ENCODE measurements at regions not wholly inside any gene's neighbourhood (a gene's known extent, or its start where the extent isn't known, plus 50 kb on each side); places are given as distances from the start of the nearest gene placed in this dataset.

DNA sequence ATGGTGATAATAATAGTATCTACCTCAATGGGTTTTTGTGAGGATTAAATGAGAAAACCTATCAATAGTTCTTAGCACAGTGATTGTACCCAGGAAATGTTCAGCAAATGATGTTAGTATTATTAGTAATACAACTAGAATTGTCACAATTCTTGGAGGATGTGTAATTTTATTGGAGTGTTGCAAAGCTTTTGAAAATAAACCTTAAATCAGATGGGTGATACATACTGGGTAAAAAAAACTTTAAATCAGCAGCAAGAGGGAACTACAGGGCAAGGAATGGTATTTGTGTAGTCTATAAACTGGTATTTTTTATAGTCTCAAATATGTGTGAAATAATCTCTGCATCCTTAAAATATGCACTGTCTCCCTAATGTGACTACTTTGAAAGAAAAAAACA is 371.6 kb downstream of the PIK3R1 start:
- no peak for DNase-seq (ENCODE audit: low read depth)

DNA sequence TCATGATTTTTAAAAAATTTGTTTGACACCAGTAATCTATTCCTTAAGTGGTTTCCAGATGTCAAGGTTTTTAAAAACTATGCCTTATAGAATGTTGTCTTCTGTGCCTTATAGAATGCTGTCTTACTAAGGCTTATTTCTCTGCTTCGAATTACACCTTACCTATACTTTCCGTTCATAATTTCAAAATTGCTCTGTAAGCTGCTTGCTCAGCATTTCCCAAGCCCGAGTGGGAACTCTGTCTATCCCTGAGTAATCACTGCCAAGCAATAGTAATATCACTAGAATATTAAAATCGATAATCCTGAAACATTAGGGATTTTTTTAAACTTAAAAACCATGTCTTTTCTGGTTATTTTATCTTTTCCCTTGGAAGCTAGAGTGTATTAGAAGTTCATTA is 376.3 kb downstream of the PIK3R1 start:
- DNase-seq (ENCODE audit: low read depth) = no peak

DNA sequence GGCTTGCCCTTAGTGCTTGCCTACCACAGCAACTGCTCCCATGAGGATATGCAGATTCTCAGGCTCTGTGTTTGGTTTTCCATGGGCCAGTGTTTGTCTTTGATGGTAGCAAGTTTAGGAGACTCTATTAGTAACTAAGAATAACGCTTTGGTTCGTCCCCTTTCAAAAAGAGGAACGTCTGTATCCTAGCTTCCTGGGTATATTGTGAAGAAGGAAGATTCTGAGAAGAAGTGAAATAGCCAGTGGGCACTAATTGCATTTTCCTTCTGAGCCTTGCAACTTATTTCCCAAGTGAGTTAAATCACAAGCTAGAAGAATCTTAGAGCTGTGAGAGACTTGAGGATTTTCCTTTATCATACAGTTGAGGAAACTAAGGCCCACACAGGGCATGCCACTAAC is 376.8 kb downstream of the PIK3R1 start:
- no peak for DNase-seq (ENCODE audit: low read depth)

DNA sequence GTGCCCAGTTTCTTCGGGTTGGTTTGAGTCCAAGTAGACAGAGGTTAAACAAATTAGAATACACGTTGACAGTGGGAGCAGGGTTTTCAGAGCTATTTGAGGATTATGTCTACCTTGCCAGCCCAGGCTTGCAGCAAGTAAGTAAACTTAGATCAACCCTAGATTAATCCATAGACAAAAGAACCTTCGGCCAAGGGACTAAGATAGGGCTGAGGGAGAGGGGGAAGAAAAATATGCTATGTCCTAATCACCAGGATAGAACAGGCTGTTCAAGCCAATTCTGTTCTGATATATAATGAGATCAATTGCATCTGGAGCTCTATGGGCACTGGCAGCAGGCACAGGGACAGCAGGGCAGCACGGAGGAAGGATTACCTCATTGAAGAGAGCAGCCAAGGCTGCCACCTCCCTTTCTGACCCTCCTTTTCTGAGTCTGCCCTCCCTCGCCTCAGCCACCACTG is 377.7 kb downstream of the PIK3R1 start:
- no peak for DNase-seq (ENCODE audit: low read depth)

DNA sequence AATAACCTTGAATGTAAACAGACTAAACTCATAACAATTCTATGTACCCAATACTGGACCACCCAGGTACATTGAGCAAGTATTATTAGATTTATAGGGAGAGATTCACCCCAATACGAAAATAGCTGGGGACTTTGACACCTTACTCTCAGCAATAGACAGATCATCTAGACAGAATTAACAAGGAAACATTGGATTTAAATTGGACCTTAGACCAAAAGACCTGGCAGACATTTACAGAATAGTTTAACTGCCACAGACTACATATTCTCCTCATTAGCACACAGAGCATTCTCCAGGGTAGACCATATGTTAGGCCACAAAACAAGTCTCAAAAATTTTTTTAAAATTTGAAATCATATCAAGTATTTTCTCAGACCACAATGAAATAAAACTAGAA is 397.4 kb downstream of the PIK3R1 start:
- no peak for DNase-seq (ENCODE audit: low read depth)

DNA sequence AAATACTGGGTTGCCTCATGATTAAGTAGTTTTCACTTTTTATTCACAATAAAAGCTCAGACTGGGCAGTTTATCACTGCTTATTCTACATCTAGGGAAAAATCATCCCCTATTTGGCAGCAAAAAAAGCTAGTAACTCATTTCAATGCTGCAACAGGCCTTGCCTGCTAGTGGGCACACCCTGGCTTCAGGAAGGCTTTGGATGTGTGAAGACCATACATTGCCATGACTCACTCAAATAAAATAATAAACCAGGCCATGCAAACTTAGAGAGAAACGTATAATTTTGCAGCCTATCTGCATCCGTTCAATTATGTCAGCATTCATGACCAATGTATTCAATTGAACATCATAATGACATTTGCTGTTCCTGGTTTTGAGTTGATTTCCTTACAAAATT is 402.9 kb downstream of the PIK3R1 start:
- no peak for DNase-seq (ENCODE audit: low read depth)

DNA sequence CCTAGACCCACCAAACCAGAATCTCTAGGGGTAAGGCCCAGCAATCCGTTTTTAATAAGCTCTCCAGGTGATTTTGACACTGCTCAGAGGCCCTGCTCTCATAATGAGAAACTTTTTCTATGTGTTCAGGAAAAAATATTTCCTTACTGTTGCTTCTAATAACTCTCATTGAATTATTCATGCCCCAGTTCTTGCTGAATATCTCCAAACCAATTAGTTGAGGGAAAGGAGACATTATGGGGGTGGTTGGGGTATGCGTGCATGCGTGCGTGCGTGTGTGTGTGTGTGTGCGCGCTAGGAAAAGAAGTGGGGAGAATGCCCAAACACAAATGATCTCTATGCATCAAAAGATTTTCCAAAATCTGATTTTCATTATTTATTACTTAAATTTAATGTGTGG is 411.4 kb downstream of the PIK3R1 start:
- DNase-seq (ENCODE audit: low read depth) = no peak

DNA sequence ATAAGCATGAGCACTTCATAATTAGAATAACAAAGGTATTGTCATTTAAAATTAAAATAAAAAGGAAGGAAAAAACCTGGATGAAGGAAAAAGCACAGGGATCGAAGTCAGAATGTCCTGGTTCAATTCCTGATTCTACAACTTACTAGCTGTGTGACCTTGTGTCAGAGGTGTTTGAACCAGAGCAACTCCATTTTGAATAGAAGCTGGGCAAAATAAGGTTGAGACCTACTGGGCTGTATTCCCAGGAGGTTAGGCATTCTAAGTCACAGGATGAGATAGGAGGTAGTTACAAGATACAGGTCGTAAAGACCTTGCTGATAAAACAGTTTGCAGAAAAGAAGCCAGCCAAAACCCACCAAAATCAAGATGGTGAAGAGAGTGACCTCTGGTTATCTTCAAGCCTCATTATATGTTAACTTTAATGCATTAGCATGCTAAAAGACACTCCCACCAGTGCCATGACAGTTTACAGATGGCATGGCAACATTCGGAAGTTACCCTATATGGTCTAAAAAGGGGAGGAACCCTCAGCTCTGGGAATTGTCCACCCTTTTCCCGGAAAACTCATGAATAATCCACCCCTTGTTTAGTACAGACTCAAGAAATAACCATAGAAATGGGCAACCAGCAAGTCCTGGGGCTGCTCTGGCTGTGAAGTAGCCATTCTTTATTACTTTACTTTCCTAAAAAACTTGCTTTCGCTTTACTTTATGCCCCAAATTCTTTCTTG is 412.7 kb downstream of the PIK3R1 start:
- DNase-seq (ENCODE audit: low read depth) = no peak

DNA sequence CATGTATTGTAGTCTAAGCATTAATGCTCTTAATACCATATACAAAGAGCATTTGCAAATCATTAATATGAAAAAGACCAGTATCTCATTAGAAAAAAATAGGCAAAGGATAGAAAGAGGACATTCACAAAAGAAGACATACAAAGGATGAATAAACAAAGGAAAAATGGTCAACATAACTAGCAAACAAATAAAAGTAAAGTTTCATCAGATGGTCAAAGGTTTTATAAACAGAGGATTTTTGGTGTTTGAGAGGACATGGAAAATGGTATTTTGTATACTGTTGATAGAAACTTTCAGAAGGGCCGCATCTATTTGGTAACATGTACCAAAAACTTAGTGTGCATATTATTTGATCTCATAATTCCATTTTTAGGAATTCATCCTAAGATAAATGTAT is 414.8 kb downstream of the PIK3R1 start:
- DNase-seq (ENCODE audit: low read depth) = no peak

DNA sequence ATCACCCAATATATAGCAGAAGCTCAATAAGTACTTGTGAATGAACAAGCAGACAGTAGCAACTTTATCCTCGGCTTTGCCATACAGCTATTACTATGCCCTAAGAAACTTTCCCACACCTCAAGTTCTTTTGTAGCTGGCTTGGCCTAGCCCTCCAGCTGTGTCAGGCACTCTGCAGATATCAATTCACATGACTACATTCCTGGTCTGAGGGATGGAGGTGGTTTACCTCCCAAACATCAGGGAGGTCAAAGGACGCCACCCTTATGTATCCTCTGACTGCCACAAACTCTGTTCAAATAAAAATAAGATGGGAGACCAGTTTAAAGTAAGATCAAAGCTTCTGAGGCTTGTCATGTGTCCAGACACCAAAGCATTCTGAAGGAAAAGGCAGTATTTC is 416.3 kb downstream of the PIK3R1 start:
- no peak for DNase-seq (ENCODE audit: low read depth)

DNA sequence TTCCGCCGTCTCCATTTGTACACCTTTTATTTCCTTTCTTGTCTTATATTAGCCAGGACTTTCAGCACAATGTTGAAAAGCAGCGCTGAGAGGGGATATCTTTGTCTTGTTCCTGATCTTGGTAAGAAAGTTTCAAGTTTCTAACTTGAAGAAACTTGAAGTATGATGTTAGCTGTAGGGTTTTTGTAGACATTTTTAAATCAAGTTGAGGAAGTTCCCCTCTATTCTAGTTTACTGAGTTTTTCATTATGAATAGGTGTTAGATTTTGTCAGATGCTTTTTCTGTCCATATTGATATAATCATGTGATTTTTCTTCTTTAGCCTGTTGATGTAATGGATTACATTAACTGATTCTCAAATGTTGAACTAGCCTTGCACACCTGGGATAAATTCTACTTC is 425.7 kb downstream of the PIK3R1 start:
- no peak for DNase-seq (ENCODE audit: low read depth)

DNA sequence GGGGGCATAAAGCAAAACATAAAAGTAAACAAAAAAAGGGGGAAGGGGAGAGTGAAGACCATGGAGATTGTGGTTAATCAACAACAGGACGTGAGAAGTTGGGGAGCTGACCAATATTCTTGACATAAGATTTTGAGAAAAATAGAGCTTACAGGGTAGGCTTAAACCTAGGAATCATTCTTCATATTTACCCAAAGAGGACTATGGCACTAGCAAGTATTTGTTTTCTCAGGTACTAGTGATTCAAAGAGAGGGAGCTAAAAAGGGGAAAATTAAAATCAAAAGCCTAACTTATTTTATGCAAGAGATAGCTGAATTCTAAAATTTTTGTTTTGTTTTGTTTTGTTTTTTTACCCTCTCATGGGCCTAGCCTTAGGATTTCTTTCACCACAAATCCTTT is 427.5 kb downstream of the PIK3R1 start:
- DNase-seq (ENCODE audit: low read depth) = no peak

DNA sequence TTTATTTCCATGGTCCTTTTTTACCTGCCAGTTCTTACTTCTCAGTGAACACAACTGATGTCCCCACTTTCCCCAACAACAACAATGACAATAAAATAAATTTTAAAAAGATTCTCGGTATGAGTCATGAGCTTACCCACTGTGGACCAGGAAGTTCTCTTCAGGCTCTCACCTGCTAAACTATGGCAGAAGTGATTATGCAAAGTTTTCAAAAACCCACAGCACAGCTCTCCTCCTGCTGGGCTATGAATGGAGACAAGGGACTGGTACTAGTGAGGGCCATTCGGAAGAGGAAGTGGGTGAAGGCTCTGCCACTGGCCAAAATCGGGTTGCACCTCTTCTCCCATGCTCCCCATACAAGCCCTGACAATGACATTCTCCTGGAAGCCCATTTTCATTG is 429.4 kb downstream of the PIK3R1 start:
- no peak for DNase-seq (ENCODE audit: low read depth)

DNA sequence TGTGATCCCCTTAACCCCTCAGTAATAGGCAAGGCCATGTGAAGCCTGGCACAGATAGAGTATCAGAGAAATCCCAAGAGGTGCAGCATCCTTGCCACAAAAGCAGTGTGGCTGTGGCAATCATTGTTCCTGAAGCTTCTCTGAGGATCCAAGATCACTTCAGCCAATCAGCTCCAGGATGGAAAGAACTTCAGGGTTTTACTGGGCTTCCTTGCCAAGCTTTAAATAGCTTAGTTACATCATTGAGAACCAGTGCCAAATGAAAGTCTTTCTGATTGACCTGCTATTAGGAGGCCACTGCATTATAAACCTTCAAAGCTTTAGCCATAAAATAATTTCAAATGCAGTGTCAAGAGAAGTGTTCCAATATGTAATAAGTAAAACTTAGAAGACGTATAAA is 430.6 kb downstream of the PIK3R1 start:
- no peak for DNase-seq (ENCODE audit: low read depth)

DNA sequence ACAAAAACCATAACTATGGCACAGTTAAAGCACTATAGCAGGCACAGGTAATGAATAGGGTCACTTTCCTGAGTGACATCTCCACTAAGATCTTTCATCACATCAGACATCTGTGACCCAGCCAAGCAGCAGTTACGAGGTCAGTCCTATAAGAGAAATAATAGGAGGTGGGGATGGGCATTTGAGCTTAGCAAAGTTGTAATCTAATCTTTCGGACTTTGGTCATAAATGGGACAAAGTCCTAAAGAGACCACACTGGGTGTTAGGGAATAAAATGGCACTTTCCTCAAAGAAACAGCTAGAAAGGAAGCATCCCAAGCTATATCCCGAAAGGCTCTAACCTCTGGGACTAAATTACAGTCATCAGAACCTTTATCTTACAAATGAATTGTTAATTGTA is 432.2 kb downstream of the PIK3R1 start:
- DNase-seq (ENCODE audit: low read depth) = no peak

DNA sequence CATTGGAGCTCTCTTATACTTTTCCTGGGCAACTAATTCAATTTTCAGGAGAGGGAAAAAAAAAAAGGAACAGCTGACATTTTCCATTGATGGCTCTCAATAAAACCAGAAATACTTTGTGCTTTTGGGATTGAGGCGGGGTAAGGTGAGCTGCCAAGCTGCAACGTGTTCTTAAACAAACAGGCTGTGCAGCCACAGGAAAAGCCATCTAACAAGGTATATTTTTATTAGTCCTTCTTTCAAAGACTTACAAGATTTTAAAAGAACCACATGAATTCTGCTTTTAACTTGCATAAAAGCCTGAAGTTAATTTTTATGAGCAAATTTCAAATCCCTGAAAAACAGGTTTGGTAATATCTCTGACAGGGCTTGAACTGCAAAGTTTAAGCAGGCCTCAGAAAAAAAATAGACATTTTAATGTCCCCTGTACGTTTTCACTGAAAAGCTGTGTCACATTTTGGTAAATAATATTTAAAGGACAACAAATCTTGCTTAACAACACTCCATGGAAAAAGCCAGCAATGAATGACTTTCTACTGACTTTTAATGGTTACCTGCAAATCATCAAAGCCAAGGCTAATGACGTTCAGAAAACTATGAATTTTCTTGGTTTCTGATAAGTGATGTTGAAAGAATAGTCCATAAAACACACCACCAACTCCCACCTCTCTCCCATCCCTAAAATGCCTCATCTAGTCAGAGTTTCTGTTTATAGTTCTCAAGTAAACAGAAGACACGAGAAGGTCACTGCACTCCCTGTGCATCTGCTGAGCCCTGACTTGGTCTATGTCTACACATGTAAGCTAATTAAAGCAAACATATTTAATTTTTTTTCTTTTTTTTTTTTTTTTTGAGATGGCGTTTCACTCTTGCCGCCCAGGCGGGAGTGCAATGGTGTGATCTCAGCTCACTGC is 433.6 kb downstream of the PIK3R1 start:
- DNase-seq (ENCODE audit: low read depth) = no peak

DNA sequence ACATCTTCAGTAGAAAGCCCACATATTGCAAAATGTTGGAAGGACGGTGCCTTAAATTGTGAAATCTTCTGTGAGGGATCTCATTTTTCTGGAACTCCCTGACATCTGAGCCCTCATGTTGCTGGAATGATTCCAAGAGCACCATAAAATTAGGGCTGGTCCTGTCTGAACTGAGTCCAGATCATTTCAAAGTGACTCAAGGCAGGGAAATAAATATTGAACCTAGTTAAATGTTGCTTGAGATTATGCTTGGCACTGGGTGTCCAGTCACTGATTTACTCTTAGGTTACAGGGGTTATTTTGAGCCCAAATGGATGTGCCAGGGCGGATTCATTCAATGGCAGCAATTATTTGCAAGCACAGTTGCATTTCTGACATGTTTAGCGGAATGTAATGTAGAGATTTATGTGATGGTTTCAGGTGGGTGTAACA is 437.0 kb downstream of the PIK3R1 start:
- no peak for DNase-seq (ENCODE audit: low read depth)

DNA sequence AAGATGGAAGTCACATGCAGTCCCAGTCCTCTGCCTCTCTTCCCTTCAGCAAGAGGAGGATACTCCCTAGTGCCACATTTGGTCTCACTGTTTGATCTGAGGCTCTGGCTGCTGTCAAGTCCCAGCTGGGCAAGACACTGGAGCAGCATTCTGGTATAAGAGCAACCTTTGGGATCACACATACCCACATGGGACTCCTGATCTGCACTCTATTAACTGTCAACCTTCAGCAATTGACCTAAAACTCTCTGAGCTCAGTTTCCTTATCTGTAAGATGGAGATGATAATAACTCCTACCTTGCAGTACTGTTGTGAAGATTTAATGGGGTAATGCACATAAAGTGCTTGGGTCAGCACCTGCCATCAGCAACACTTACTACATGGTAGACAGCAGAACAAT is 437.9 kb downstream of the PIK3R1 start:
- DNase-seq (ENCODE audit: low read depth) = no peak

DNA sequence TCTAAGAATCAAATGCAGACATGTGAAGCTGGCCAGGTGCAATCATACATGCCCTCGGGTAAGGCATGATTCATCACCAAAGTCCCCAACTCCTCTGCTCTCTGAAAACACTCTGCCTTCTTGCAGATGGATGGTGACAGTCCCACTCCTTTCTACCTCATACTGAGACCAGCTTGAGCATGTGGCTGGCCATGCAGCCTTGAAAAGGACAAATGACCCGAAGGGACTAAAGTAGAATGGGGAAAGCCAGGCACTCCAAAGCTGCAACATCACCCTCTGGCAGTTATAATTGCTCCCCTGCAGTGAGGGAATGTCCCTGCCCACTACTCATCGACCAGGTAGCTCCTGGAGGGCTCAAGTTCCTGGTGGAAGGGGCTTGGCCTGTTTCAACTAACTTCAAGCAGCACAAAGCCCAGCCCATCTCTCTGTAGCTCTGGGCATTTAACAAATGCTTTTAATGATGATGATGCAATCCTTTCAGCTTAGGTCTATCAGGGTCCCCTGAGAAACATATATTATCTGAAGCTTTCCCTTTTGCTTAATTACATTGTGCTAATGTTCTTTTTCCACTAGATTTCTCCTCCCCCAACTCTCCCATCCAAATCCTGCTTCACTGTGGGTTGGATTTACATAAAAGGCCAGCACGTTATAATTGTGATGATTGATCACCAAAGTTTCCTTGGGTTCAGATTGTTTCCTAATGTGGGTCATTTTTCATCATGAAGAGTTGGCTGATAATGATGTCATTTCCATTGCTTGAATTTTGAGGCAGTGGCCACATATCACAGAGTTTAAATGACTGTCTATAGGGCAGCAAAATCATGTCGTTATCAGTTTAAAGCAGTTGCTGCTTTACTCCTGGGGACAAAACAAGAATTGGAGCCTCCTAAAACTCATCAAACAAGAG is 436.5 kb upstream of the SLC30A5 start:
- no peak for DNase-seq (ENCODE audit: low read depth)

DNA sequence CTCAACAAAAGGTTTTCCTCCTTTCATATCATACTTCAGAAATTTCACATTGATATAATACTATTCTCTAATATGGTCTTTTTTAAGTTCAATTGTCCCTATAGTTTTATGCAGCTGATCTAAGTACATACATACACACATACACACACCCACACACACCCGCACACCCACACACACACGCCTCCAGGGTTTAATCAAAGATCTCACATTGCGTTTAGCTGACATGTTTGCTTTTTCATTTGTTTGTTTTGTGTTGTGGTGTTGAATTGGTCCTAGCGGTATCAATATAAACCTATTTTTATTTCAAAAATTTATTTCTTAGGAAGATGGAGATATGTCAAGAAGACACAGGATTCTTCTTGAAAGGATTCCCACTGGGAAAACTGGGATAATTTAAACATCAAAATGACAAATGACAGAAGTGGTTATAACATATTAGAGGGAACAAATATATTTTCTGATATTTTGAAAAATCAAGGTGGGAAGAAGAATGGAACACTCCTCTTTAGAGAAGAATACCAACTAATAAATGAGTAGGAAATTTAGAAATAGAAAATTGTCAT is 434.9 kb upstream of the SLC30A5 start:
- no peak for DNase-seq (ENCODE audit: low read depth)

DNA sequence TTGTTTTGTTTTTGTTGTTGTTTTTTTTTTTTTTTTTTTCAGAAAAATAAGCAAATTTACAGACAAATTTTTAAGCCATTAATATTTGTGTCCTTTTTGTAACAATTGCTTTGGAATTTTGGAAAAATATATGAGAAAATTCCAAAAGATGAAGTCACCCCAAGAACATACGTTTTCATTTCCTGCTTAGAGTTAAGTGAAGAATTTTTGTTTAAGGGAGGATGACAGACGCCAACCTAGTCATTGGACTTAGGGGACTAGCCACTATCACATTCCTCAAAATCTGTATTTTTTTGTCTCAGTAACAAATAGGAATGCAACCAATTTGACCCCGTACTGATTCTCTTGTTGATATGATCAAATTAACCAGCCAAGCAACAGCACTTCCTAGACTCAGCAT is 433.9 kb upstream of the SLC30A5 start:
- no peak for DNase-seq (ENCODE audit: low read depth)

DNA sequence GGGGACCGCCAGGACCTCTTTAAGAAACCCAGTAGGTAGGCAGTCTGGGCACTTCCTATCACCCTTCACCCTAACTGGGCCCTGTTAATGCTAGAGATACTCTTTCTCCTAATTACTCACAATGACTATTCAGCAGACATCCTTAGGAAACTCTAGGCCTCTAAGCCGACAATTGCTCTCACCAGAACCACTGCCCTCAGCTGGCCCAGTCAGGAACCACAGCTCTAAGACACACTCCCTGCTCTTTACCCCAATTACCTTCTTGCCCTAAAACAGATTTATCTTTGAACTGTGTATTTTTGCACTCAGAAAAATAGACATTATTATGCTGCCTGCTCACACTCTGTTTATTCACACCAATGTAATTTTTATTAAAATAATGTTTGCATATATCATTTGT is 432.6 kb upstream of the SLC30A5 start:
- DNase-seq (ENCODE audit: low read depth) = no peak
